Nucleus accumbens (tissue), 56 donors: ENCODE measurements at regions not wholly inside any gene's neighbourhood (a gene's known extent, or its start where the extent isn't known, plus 50 kb on each side); places are given as distances from the start of the nearest gene placed in this dataset.
"Not testable (repeated sequence)": the region's sequence is repeated elsewhere in the genome, so short reads cannot be mapped to it uniquely, and the experiment has no call there.

ENCODE experiments used
- DNase-seq, 56 donors: peaks; one replicate each; lab custom pipeline; 2025; lab: John Stamatoyannopoulos, UW

GRCh38 chr5:118506217-118506852 lies 482.0 kb downstream of the DTWD2 start:
- no peak for DNase-seq

- not testable (repeated sequence) for DNase-seq
Measured at GRCh38 chr5:118502232-118502631, 486.1 kb downstream of the DTWD2 start.

DNA sequence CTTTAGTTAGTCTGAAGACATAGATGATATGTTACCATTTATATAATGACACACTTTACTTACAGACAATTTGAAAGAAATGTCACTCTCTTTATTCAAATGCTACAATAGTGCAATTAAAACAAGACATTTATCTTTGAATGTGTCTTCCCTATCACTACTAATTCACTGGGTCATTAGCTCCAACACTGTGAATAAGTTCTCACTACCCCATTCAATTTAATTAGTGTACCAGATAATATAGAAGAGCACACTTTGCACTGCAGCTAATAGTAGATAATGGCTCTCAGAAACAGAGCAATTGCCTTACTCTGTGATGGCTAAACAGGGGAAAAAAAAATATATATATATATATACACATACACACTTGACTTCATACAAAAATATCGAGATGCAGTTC lies 497.0 kb downstream of the DTWD2 start:
- DNase-seq = no peak

GRCh38 chr5:118486647-118487225 lies 501.6 kb downstream of the DTWD2 start:
- no peak for DNase-seq

- DNase-seq = no peak
Measured at GRCh38 chr5:118479285-118479684, 509.1 kb downstream of the DTWD2 start.

DNA sequence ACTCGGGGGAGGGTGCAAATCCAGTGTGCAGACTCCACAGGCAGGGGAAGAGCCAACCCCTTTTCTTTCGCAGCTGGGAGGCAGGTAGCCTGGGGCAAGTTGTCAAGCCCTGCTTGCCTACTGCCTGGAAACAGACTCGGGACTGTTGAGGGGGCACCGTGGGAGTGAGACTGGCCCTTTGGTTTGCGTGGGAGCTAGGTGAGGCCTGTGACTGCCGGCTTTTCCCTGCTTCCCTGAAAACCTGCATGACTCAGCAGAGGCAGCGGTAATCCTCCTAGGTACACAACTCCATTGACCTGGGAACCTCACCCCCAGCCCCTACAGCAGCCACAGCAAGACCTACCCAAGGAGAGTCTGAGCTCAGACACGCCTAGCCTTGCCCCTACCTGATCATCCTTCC lies 509.5 kb downstream of the DTWD2 start:
- no peak for DNase-seq

- no peak for DNase-seq
Measured at GRCh38 chr5:118468085-118468484, 520.3 kb downstream of the DTWD2 start.

DNA sequence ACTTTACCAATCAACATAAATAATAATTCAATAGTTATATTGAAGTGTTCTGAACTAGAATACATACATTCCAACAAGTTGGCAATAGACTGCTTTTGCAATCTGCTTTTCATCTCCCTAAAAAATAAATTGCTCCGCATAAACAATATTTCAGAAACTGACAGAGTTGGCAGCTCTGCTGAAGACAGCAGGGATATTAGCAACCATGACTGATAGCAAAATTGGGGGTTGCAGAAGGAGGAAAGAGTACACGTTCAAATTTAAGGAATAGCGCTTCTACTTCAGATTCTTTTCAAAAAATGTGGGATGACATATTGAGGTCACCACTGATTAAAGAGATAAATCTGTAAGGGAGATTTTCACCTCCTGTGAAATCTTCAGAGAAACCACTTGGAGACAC lies 521.2 kb downstream of the DTWD2 start:
- DNase-seq = no peak

GRCh38 chr5:118466418-118466817 lies 521.9 kb downstream of the DTWD2 start:
- DNase-seq = no peak

DNA sequence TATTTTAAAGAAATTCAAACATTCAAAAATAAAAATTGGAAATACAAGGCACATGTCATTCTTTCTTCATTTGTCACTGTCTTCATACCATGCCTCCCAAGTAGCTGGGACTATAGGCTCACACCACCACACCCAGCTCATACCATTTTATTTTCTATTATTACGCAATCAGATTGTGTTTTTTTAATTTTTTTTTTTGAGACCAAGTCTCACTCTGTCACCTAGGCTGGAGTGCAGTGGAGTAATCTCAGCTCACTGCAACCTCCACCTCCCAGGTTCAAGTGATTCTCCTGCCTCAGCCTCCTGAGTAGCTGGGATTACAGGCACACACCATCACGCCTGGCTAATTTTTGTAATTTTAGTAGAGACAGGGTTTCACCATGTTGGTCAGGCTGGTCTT lies 526.1 kb downstream of the DTWD2 start:
- not testable (repeated sequence) for DNase-seq

- DNase-seq = no peak
Measured at GRCh38 chr5:118461436-118461835, 526.9 kb downstream of the DTWD2 start.

DNA sequence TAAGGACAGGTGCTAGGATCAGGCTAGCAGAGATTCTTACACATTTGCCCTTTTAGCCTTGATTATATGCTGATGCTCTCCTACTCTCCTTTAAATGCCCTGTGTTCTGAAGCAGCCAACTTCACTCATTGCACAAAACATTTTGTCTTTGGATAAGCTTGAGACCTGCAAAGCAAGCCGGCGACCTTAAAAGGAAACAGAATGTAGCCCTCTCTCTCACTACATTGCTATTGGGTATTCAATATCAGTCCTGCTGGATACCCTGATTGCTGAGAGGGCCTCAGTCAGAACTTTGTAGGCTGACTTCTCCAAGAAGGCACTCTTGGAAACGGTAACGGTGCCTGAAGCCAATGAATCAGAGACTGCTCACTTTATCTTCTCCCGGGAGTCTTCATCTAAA lies 528.9 kb downstream of the DTWD2 start:
- DNase-seq = no peak

GRCh38 chr5:118456085-118456484 lies 532.3 kb downstream of the DTWD2 start:
- no peak for DNase-seq

- no peak for DNase-seq
Measured at GRCh38 chr5:118451697-118452247, 536.6 kb downstream of the DTWD2 start.

DNA sequence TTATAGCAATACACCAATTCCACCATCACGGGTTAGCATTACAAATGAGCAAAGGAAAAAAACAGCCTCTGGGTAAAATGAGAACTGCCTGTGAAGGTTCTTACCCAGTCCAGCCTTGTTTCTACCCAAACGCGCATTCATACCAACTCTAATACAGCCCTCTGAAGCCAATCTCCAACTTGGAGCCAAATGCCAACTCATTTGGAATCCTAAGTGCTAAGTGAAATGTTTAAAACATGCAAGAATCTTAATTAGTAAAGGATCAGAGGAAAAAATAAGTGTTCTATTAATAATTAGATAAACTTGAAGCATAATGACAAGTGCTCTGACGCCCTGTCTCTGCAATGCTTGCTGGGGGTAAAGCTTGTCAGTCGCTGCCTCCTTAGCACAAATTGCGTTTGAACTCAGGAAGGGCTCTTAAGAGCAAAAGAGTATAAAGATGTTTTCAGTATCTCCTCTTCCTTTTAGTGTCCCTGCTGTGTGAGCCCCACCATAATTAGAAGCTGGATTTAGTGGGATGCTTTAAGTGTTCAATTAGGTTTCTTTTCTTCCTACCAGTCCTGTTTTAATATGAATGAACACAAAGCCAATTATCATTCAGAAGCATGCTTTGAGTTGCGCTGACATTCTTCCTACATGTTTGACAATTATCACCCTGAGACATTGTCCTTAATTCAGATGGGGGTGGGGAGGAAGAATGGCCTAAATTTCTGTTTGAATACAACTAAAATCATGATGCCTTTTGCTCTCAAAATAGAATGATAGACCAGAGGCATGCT lies 537.6 kb downstream of the DTWD2 start:
- peak in 2 of 56 donors; percentile 3 to 8 for DNase-seq

DNA sequence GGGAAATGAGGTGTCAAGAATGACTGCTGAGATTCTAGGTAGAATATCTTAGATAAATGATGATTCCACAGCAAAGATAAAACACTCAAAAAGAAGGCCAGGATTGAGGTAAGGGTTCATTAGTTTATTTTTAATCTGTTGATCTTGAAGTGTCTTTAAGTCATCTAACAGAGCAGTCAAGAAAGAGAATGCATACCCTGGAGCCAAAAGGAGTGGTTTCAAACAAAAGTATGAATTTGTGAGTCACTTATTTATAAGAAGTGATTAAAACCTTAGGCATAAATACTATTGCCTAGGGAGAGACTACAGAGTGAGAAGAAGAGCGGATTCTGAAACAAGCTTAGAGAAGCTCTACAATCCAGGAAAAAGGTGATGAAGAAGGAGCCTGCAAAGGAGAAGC lies 541.0 kb downstream of the DTWD2 start:
- no peak for DNase-seq

DNA sequence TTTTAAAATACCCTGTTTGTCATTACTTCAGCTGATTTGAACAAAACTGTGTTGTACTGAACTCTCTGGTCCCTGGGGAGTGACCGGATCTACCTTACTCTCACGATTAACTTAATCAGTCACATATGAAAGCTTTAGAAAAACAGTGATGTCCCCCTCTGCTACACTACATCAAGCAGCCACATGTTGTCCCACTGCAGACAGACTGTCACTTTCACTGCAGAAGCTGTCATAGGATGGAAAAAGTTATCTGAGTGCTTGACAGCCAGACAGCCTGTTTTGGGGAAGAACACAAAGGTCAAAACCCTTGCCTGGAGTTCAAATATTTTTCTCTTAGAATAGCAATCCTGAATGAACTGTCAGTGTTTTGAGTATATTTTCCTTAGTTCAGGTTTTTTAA lies 546.4 kb downstream of the DTWD2 start:
- no peak for DNase-seq

- no peak for DNase-seq
Measured at GRCh38 chr5:118441034-118441433, 547.3 kb downstream of the DTWD2 start.

DNA sequence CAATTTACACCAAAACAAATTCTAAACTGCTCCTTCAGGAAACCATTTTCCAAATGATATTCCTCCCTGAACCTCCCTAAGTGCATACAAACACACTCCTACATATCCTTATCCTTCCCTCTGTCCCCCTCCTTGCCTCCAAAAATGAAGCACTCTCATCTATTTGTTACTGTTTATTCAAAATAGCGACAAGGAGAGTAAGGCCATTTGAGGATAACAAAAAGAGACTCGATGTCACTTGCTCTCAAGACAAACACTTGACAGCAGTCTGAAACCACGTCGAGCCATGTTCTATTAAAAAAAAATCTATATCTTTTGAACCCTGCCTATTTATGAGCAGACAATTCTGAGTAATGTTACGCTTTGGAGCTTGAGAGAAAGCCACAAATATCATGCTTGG lies 547.9 kb downstream of the DTWD2 start:
- DNase-seq = no peak

- no peak for DNase-seq
Measured at GRCh38 chr5:118439831-118440230, 548.5 kb downstream of the DTWD2 start.

GRCh38 chr5:118435131-118435530 lies 553.2 kb downstream of the DTWD2 start:
- no peak for DNase-seq

- no peak for DNase-seq
Measured at GRCh38 chr5:118434522-118434921, 553.8 kb downstream of the DTWD2 start.
